H9 (cell line): ENCODE measurements at regions not wholly inside any gene's neighbourhood (a gene's known extent, or its start where the extent isn't known, plus 50 kb on each side); places are given as distances from the start of the nearest gene placed in this dataset.

Experiments
- DNase-seq: peaks from one replicate; pipeline ENCODE4 v3.0.0-alpha.2; 2017
- H2AFZ ChIP-seq: one replicate; pipeline ENCODE4 v1.6.1; 2013; ENCODE audit warnings: mild to moderate bottlenecking, low read length, control low read depth, moderate library complexity
- H2AK5ac ChIP-seq: 2 replicates; pipeline ENCODE4 v1.6.1; 2013; ENCODE audit warnings: low read length, control low read depth, mixed read lengths; ENCODE audit not compliant: insufficient read length
- H2BK120ac ChIP-seq: one replicate; pipeline ENCODE4 v1.6.1; 2013; ENCODE audit warnings: low read depth, mild to moderate bottlenecking, low read length, control low read depth, inconsistent platforms; ENCODE audit not compliant: poor library complexity, severe bottlenecking
- H2BK12ac ChIP-seq: 2 replicates; pipeline ENCODE4 v1.6.1; 2013; ENCODE audit warnings: low read length, control low read depth, mixed read lengths, low read depth; ENCODE audit not compliant: insufficient read length
- H2BK15ac ChIP-seq: 2 replicates; pipeline ENCODE4 v1.6.1; 2013; ENCODE audit warnings: low read depth, low read length, control low read depth
- H2BK20ac ChIP-seq: one replicate; pipeline ENCODE4 v1.6.1; 2013; ENCODE audit warnings: low read depth, mild to moderate bottlenecking, low read length, control low read depth, inconsistent platforms; ENCODE audit not compliant: poor library complexity, severe bottlenecking
- H2BK5ac ChIP-seq: 2 replicates; pipeline ENCODE4 v1.6.1; 2013; ENCODE audit warnings: low read length, control low read depth, mixed read lengths; ENCODE audit not compliant: insufficient read length
- H3K14ac ChIP-seq: 2 replicates; pipeline ENCODE4 v1.6.1; 2013; ENCODE audit warnings: low read length, control low read depth; ENCODE audit not compliant: insufficient read depth
- H3K18ac ChIP-seq: 2 replicates; pipeline ENCODE4 v1.6.1; 2013; ENCODE audit warnings: low read depth, mild to moderate bottlenecking, mixed read lengths, low read length, control low read depth; ENCODE audit not compliant: insufficient read length
- H3K23ac ChIP-seq: 2 replicates; pipeline ENCODE4 v1.6.1; 2013; ENCODE audit warnings: low read length, control low read depth, mixed read lengths, low read depth; ENCODE audit not compliant: insufficient read length
- H3K23me2 ChIP-seq: 2 replicates; pipeline ENCODE4 v1.6.1; 2013; ENCODE audit warnings: low read depth, mild to moderate bottlenecking, mixed read lengths, low read length, control low read depth; ENCODE audit not compliant: insufficient read length, poor library complexity, severe bottlenecking
- H3K27ac ChIP-seq: 2 replicates; pipeline ENCODE4 v1.5.1; 2013; ENCODE audit warnings: low read length, control low read depth, mixed read lengths, low read depth; ENCODE audit not compliant: insufficient read length
- H3K27me3 ChIP-seq: 2 replicates; pipeline ENCODE4 v1.6.1; 2013; ENCODE audit warnings: low read length, control low read depth, inconsistent platforms; ENCODE audit not compliant: insufficient read depth
- H3K4ac ChIP-seq: 2 replicates; pipeline ENCODE4 v1.6.1; 2013; ENCODE audit warnings: low read depth, mild to moderate bottlenecking, control low read depth, inconsistent platforms, low read length, moderate library complexity
- H3K4me1 ChIP-seq: 2 replicates; pipeline ENCODE4 v1.6.1; 2013; ENCODE audit warnings: low read length, control low read depth, inconsistent platforms; ENCODE audit not compliant: insufficient read depth
- H3K4me2 ChIP-seq: 2 replicates; pipeline ENCODE4 v1.6.1; 2013; ENCODE audit warnings: low read length, control low read depth, mixed read lengths; ENCODE audit not compliant: insufficient read length, insufficient read depth
- H3K56ac ChIP-seq: 2 replicates; pipeline ENCODE4 v1.6.1; 2013; ENCODE audit warnings: low read depth, mild to moderate bottlenecking, mixed read lengths, low read length, control low read depth; ENCODE audit not compliant: insufficient read length
- H3K79me1 ChIP-seq: 2 replicates; pipeline ENCODE4 v1.6.1; 2013; ENCODE audit warnings: low read depth, mild to moderate bottlenecking, moderate library complexity, low read length, control low read depth, inconsistent platforms; ENCODE audit not compliant: insufficient read depth, poor library complexity, severe bottlenecking
- H3K79me2 ChIP-seq: 2 replicates; pipeline ENCODE4 v1.6.1; 2013; ENCODE audit warnings: low read length, control low read depth, inconsistent platforms; ENCODE audit not compliant: insufficient read depth
- H3K9ac ChIP-seq: 2 replicates; pipeline ENCODE4 v1.6.1; 2013; ENCODE audit warnings: low read length, control low read depth, mixed read lengths; ENCODE audit not compliant: insufficient read length; ENCODE audit errors: extremely low read depth
- H3K9me3 ChIP-seq: one replicate; pipeline ENCODE4 v1.6.1; 2013; ENCODE audit warnings: low read depth, low read length, inconsistent platforms; ENCODE audit not compliant: control insufficient read depth
- H3T11ph ChIP-seq: one replicate; pipeline ENCODE4 v1.6.1; 2013; ENCODE audit warnings: mild to moderate bottlenecking, low read length, control low read depth, inconsistent platforms
- H4K20me1 ChIP-seq: one replicate; pipeline ENCODE4 v1.6.1; 2013; ENCODE audit not compliant: control insufficient read depth, insufficient read length, insufficient read depth
- H4K5ac ChIP-seq: 2 replicates; pipeline ENCODE4 v1.6.1; 2013; ENCODE audit warnings: low read depth, mild to moderate bottlenecking, mixed read lengths, low read length, control low read depth; ENCODE audit not compliant: insufficient read length
- H4K8ac ChIP-seq: replicated peaks from 2 replicates; pipeline ENCODE4 v1.6.1; 2013; ENCODE audit warnings: low read length, control low read depth, mixed read lengths, low read depth; ENCODE audit not compliant: insufficient read length
- H4K91ac ChIP-seq: 2 replicates; pipeline ENCODE4 v1.6.1; 2013; ENCODE audit warnings: low read depth, mild to moderate bottlenecking, moderate library complexity, mixed read lengths, low read length, control low read depth; ENCODE audit not compliant: insufficient read length
- H3K27ac Mint-ChIP-seq, 3 experiments: 2 replicates in 2 of 3; 3 replicates in 1 of 3; pipeline ENCODE4 v1.8.0; 2020 to 2021; ENCODE audit warnings: mixed read lengths in 3 of 3, mild to moderate bottlenecking in 1 of 3, moderate library complexity in 1 of 3
- H3K27me3 Mint-ChIP-seq: 2 replicates; pipeline ENCODE4 v1.8.0; 2021; ENCODE audit warnings: low read depth, mild to moderate bottlenecking, moderate library complexity, mixed read lengths
- H3K36me3 Mint-ChIP-seq, 3 experiments: 2 replicates in 2 of 3; 3 replicates in 1 of 3; pipeline ENCODE4 v1.8.0; 2020 to 2021; ENCODE audit warnings: low read depth in 3 of 3, mixed read lengths in 3 of 3; ENCODE audit not compliant: insufficient read depth in 1 of 3
- H3K4me1 Mint-ChIP-seq, 2 experiments: 2 replicates each; pipeline ENCODE4 v1.8.0; 2020; ENCODE audit warnings: mixed read lengths in 2 of 2
- H3K4me3 Mint-ChIP-seq, 2 experiments: 2 replicates in 1 of 2; 3 replicates in 1 of 2; pipeline ENCODE4 v1.8.0; 2020 to 2021; ENCODE audit warnings: mild to moderate bottlenecking in 2 of 2, mixed read lengths in 2 of 2, moderate library complexity in 1 of 2
- H3K9me3 Mint-ChIP-seq, 2 experiments: 2 replicates in 1 of 2; 3 replicates in 1 of 2; pipeline ENCODE4 v1.8.0; 2020; ENCODE audit warnings: mild to moderate bottlenecking in 2 of 2, mixed read lengths in 2 of 2, moderate library complexity in 1 of 2
- WGBS: extraction: QIAGEN DNeasy Blood & Tissue Kit; methylation state at CpG from one replicate; pipeline ENCODE4 v1.1.7; 2013; ENCODE audit warnings: missing lambda C conversion rate, low lambda C conversion rate, mixed read lengths; ENCODE audit not compliant: insufficient read length; ENCODE audit errors: extremely low coverage; 5-methylcytosine and 5-hydroxymethylcytosine counted together
- TF ChIP-seq, protein P1 (sequence below): fragments of 200-600 bp; sonication (generic); conservative IDR thresholded peaks from 3 replicates; pipeline ENCODE4 v1.8.0; 2021; ENCODE audit warnings: antibody characterized with exemption, mild to moderate bottlenecking

DNA sequence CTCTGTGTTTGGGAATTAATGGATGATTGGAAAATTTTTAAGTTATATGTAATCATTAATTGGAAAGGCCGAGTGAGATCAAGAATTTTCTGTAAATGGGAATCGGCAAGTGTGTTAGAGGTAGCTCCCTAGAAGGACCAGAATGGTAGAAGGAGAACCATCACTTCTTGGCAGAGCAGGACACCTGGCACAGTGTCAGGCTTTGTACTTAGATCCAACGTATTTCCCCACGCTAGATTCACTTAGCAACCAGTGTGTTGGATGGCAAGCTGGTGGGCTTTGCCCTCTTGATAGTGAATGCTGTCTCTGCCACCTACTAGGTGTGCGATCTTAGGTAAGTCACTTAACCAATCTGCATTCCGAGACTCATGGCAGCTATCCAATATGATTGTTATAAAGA is 107.8 kb upstream of the ZNF438 start:
- Histone ChIP-seq H2BK12ac (no peak overlapping the region), H4K91ac (no peak overlapping the region), H3K14ac (no peak overlapping the region), H4K8ac (no peak overlapping the region), H2AK5ac (no peak overlapping the region), H3K23ac (no peak overlapping the region), H3K4me1 (peaks cover 2% of the 10 kb centered on the region; the same call in 1 of the 2 replicates), H2AFZ (no peak overlapping the region), H2BK15ac (no peak overlapping the region), H2BK5ac (no peak overlapping the region), H3K79me2 (no peaks in the 10 kb centered on the region), H3T11ph (no peak overlapping the region), H3K4me2 (no peak overlapping the region), H2BK20ac (no peak overlapping the region), H3K27me3 (no peaks in the 10 kb centered on the region), H3K4ac (no peak overlapping the region), H4K5ac (no peak overlapping the region), H3K23me2 (peaks cover under 1% of the 10 kb centered on the region), H3K79me1 (no peaks in the 10 kb centered on the region), H3K56ac (no peak overlapping the region), H3K9me3 (no peaks in the 10 kb centered on the region), H3K27ac (no peak overlapping the region), H3K18ac (no peak overlapping the region), H2BK120ac (no peak overlapping the region), H4K20me1 (no peaks in the 10 kb centered on the region), H3K9ac (no peak overlapping the region)
- DNase-seq: no peak
- Mint-ChIP-seq H3K4me1 (peaks cover 16 to 17% of the 10 kb centered on the region in 2 experiments), H3K36me3 (no peaks in the 10 kb centered on the region), H3K27ac (no peak overlapping the region), H3K27me3 (peaks cover 11% of the 10 kb centered on the region; the same call in 1 of the 2 replicates), H3K9me3 (no peaks in the 10 kb centered on the region), H3K4me3 (no peak overlapping the region)
- no CpG with 5 or more reads among the region's 6 CpGs for WGBS
- TF ChIP-seq, protein P1, sequence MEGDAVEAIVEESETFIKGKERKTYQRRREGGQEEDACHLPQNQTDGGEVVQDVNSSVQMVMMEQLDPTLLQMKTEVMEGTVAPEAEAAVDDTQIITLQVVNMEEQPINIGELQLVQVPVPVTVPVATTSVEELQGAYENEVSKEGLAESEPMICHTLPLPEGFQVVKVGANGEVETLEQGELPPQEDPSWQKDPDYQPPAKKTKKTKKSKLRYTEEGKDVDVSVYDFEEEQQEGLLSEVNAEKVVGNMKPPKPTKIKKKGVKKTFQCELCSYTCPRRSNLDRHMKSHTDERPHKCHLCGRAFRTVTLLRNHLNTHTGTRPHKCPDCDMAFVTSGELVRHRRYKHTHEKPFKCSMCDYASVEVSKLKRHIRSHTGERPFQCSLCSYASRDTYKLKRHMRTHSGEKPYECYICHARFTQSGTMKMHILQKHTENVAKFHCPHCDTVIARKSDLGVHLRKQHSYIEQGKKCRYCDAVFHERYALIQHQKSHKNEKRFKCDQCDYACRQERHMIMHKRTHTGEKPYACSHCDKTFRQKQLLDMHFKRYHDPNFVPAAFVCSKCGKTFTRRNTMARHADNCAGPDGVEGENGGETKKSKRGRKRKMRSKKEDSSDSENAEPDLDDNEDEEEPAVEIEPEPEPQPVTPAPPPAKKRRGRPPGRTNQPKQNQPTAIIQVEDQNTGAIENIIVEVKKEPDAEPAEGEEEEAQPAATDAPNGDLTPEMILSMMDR: no peak
